ENCODE measurements at regions not wholly inside any gene's neighbourhood (a gene's known extent, or its start where the extent isn't known, plus 50 kb on each side); places are given as distances from the start of the nearest gene placed in this dataset.

- ChIA-PET CTCF (no interaction called here), POLR2A (ENCODE audit: unreplicated experiment) (no interaction called here)
- Histone ChIP-seq H3K36me3 (ENCODE audit: low read depth) (no peaks in the 10 kb centered on the region), H2AFZ (no peak overlapping the region), H3K4me3 (no peak overlapping the region), H3K27me3 (ENCODE audit: insufficient read depth, low read depth) (no peaks in the 10 kb centered on the region), H3K4me2 (no peak overlapping the region), H3K9me2 (ENCODE audit: insufficient read depth) (no peaks in the 10 kb centered on the region), H3F3A (ENCODE audit: insufficient read depth, low read depth) (no peaks in the 10 kb centered on the region), H3K9me3 (ENCODE audit: insufficient read depth, low read depth) (no peaks in the 10 kb centered on the region), H3K4me1 (replicated peaks; ENCODE audit: insufficient read depth) (no peaks in the 10 kb centered on the region), H4K20me1 (ENCODE audit: insufficient read depth) (no peaks in the 10 kb centered on the region), H3K79me2 (ENCODE audit: low read depth) (no peaks in the 10 kb centered on the region), H3K27ac (no peak overlapping the region)
- no peak for DNase-seq
- intact Hi-C loops (cut with micrococcal nuclease; ENCODE audit: unreplicated experiment) = loop anchor here (10.0 kb wide), 1 partner anchor 1158 kb away; no protein-coding TSS in a partner anchor
- no TSS peak for BruUV-seq (replicated peaks)
- no peak for TF ChIP-seq EZH2 (IDR thresholded peaks at IDR 0.05; ENCODE audit: low read depth)
- no peak for TF ChIP-seq CTCF (conservative IDR thresholded peaks at IDR 0.05)
Measured at GRCh38 chr3:182492536-182492935, 300.8 kb upstream of the ATP11B start.

DNA sequence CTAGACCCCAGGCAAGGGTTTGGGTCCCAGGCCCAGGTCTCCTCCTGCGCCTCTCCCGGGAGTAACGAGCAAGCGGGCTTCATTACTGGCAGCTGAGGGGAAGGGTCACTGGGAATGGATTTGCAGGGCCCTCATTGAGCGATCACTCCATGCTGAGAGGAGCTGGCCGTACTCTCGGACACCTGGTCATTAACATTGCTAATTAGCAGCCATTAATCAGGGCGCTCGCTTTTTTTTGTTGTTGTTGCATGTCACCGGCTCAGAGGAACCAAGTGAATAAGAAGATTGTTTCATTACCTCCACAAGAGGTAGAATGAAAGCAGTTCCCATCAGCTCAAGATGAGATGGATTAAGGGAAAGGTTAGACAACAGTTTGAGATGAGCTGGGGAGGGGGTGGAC is 293.0 kb upstream of the ATP11B start:
- POLR2A ChIA-PET (ENCODE audit: unreplicated experiment) = interaction anchor here (0.8 kb wide), 1 partner anchor 24 kb away, joined by 3 read pairs; no protein-coding TSS in a partner anchor
- intact Hi-C loops (cut with micrococcal nuclease; ENCODE audit: unreplicated experiment) = no loop called here
- Histone ChIP-seq H3K4me1 (replicated peaks; ENCODE audit: insufficient read depth) (no peaks in the 10 kb centered on the region), H3K9me3 (ENCODE audit: insufficient read depth, low read depth) (no peaks in the 10 kb centered on the region), H3K36me3 (ENCODE audit: low read depth) (no peaks in the 10 kb centered on the region), H3K27ac (no peak overlapping the region), H3K9me2 (ENCODE audit: insufficient read depth) (no peaks in the 10 kb centered on the region; the same call in 1 of the 2 replicates), H4K20me1 (ENCODE audit: insufficient read depth) (no peaks in the 10 kb centered on the region), H3F3A (ENCODE audit: insufficient read depth, low read depth) (no peaks in the 10 kb centered on the region), H3K27me3 (ENCODE audit: insufficient read depth, low read depth) (no peaks in the 10 kb centered on the region), H3K4me2 (no peak overlapping the region), H2AFZ (no peak overlapping the region), H3K79me2 (ENCODE audit: low read depth) (no peaks in the 10 kb centered on the region), H3K4me3 (no peak overlapping the region)
- CTCF ChIA-PET = no interaction called here
- no peak for DNase-seq
- no TSS peak for BruUV-seq (replicated peaks)
- TF ChIP-seq EZH2 (IDR thresholded peaks at IDR 0.05; ENCODE audit: low read depth) (no peak), CTCF (conservative IDR thresholded peaks at IDR 0.05) (no peak)

- ChIA-PET POLR2A (ENCODE audit: unreplicated experiment) (no interaction called here), CTCF (no interaction called here)
- Histone ChIP-seq H3F3A (ENCODE audit: insufficient read depth, low read depth) (no peaks in the 10 kb centered on the region), H3K36me3 (ENCODE audit: low read depth) (no peaks in the 10 kb centered on the region), H3K27me3 (ENCODE audit: insufficient read depth, low read depth) (no peaks in the 10 kb centered on the region), H3K4me3 (no peak overlapping the region), H3K79me2 (ENCODE audit: low read depth) (no peaks in the 10 kb centered on the region), H3K9me3 (ENCODE audit: insufficient read depth, low read depth) (no peaks in the 10 kb centered on the region), H3K4me1 (replicated peaks; ENCODE audit: insufficient read depth) (no peaks in the 10 kb centered on the region), H3K9me2 (ENCODE audit: insufficient read depth) (no peaks in the 10 kb centered on the region; the same call in 1 of the 2 replicates), H3K4me2 (no peak overlapping the region), H4K20me1 (ENCODE audit: insufficient read depth) (no peaks in the 10 kb centered on the region), H3K27ac (no peak overlapping the region), H2AFZ (no peak overlapping the region)
- BruUV-seq (replicated peaks) = no TSS peak
- intact Hi-C loops (cut with micrococcal nuclease; ENCODE audit: unreplicated experiment) = no loop called here
- TF ChIP-seq EZH2 (IDR thresholded peaks at IDR 0.05; ENCODE audit: low read depth) = no peak
- no peak for TF ChIP-seq CTCF (conservative IDR thresholded peaks at IDR 0.05)
- no peak for DNase-seq
Measured at GRCh38 chr3:182501856-182502255, 291.4 kb upstream of the ATP11B start.

Measured in PC-9 (cell line).